GM21529 (cell line): ENCODE measurements at regions not wholly inside any gene's neighbourhood (a gene's known extent, or its start where the extent isn't known, plus 50 kb on each side); places are given as distances from the start of the nearest gene placed in this dataset.
"Not testable (repeated sequence)": the region's sequence is repeated elsewhere in the genome, so short reads cannot be mapped to it uniquely, and the experiment has no call there.

Experiments used
- ATAC-seq: cut with Tn5 transposase; IDR thresholded peaks from one replicate; pipeline ENCODE4 v1.9.1; 2021; ENCODE audit not compliant: unreplicated experiment

GRCh38 chr2:144625226-144625625, 105.3 kb upstream of the ZEB2 start:
- ATAC-seq, result no peak

- no peak for ATAC-seq
Measured at GRCh38 chr2:144624451-144624850, 104.5 kb upstream of the ZEB2 start.

- not testable (repeated sequence) for ATAC-seq
Measured at GRCh38 chr2:144622373-144622772, 102.5 kb upstream of the ZEB2 start.

- ATAC-seq, result no peak
Measured at GRCh38 chr2:144621266-144621665, 101.3 kb upstream of the ZEB2 start.

GRCh38 chr2:144619760-144620159, 99.8 kb upstream of the ZEB2 start:
- no peak for ATAC-seq

GRCh38 chr2:144617171-144617570, 97.3 kb upstream of the ZEB2 start:
- not testable (repeated sequence) for ATAC-seq

- no peak for ATAC-seq
Measured at GRCh38 chr2:144615866-144616565, 96.1 kb upstream of the ZEB2 start.

- no peak for ATAC-seq
Measured at GRCh38 chr2:144607891-144608521, 88.1 kb upstream of the ZEB2 start.

GRCh38 chr2:144607099-144607498, 87.2 kb upstream of the ZEB2 start:
- ATAC-seq, result no peak

GRCh38 chr2:144606466-144607095, 86.7 kb upstream of the ZEB2 start:
- no peak for ATAC-seq

- no peak for ATAC-seq
Measured at GRCh38 chr2:144605231-144605840, 85.4 kb upstream of the ZEB2 start.

- ATAC-seq, result no peak
Measured at GRCh38 chr2:144603334-144603733, 83.4 kb upstream of the ZEB2 start.

- no peak for ATAC-seq
Measured at GRCh38 chr2:144598906-144599305, 79.0 kb upstream of the ZEB2 start.

GRCh38 chr2:144597894-144598593, 78.1 kb upstream of the ZEB2 start:
- no peak for ATAC-seq

- ATAC-seq, result no peak
Measured at GRCh38 chr2:144597388-144597787, 77.5 kb upstream of the ZEB2 start.

GRCh38 chr2:144596073-144596871, 76.4 kb upstream of the ZEB2 start:
- ATAC-seq, result peak; percentile 90

GRCh38 chr2:144595686-144596072, 75.8 kb upstream of the ZEB2 start:
- ATAC-seq, result peak; percentile 32

GRCh38 chr2:144595279-144595678, 75.4 kb upstream of the ZEB2 start:
- no peak for ATAC-seq

- no peak for ATAC-seq
Measured at GRCh38 chr2:144593803-144594202, 73.9 kb upstream of the ZEB2 start.

- ATAC-seq, result no peak
Measured at GRCh38 chr2:144592500-144593256, 72.8 kb upstream of the ZEB2 start.
